Right atrium auricular region (tissue), 2 donors: ENCODE measurements at regions not wholly inside any gene's neighbourhood (a gene's known extent, or its start where the extent isn't known, plus 50 kb on each side); places are given as distances from the start of the nearest gene placed in this dataset.

Source experiments
- DNase-seq: peaks from one replicate; pipeline ENCODE4 v3.0.0-alpha.2; 2019; ENCODE audit warnings: low spot score
- H3K27ac ChIP-seq, 2 donors: fragments of 200-600 bp; sonication (generic); 1 replicate in 1 of 2; 2 replicates in 1 of 2; pipeline ENCODE4 v1.5.1; 2016 to 2019
- H3K27me3 ChIP-seq, 2 donors: fragments of 200-600 bp; sonication (generic); one replicate each; pipeline versions ENCODE4 v1.5.1 to v1.6.0; 2017 to 2019
- H3K36me3 ChIP-seq: fragments of 200-600 bp; sonication (generic); one replicate; pipeline ENCODE4 v1.5.1; 2016
- H3K4me1 ChIP-seq, 2 donors: fragments of 200-600 bp; sonication (generic); one replicate each; pipeline versions ENCODE4 v1.5.1 to v1.6.0; 2017 to 2019
- H3K4me3 ChIP-seq, 2 donors: fragments of 200-600 bp; sonication (generic); 1 replicate in 1 of 2; 2 replicates in 1 of 2; pipeline ENCODE4 v1.5.1; 2017 to 2019; ENCODE audit warnings: mild to moderate bottlenecking in 1 of 2, moderate library complexity in 1 of 2
- H3K9me3 ChIP-seq, 2 donors: fragments of 200-600 bp; sonication (generic); one replicate each; pipeline ENCODE4 v1.5.1; 2019
- TF ChIP-seq, protein P1 (sequence below), 2 donors: fragments of 200-600 bp; sonication (generic); IDR thresholded peaks; one replicate each; pipeline ENCODE4 v1.5.1; 2019; ENCODE audit warnings: antibody characterized with exemption in 2 of 2

- Histone ChIP-seq H3K9me3 (peaks cover 0 to 5% of the 10 kb centered on the region in 2 donors), H3K27me3 (no peaks in the 10 kb centered on the region), H3K4me3 (no peak overlapping the region), H3K4me1 (no peaks in the 10 kb centered on the region), H3K36me3 (no peaks in the 10 kb centered on the region), H3K27ac (no peak overlapping the region)
- no peak for DNase-seq
- TF ChIP-seq, protein P1, sequence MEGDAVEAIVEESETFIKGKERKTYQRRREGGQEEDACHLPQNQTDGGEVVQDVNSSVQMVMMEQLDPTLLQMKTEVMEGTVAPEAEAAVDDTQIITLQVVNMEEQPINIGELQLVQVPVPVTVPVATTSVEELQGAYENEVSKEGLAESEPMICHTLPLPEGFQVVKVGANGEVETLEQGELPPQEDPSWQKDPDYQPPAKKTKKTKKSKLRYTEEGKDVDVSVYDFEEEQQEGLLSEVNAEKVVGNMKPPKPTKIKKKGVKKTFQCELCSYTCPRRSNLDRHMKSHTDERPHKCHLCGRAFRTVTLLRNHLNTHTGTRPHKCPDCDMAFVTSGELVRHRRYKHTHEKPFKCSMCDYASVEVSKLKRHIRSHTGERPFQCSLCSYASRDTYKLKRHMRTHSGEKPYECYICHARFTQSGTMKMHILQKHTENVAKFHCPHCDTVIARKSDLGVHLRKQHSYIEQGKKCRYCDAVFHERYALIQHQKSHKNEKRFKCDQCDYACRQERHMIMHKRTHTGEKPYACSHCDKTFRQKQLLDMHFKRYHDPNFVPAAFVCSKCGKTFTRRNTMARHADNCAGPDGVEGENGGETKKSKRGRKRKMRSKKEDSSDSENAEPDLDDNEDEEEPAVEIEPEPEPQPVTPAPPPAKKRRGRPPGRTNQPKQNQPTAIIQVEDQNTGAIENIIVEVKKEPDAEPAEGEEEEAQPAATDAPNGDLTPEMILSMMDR (IDR thresholded peaks at IDR 0.05), result no peak
Measured at GRCh38 chr6:147637620-147638195, 129.2 kb downstream of the SAMD5 start.

DNA sequence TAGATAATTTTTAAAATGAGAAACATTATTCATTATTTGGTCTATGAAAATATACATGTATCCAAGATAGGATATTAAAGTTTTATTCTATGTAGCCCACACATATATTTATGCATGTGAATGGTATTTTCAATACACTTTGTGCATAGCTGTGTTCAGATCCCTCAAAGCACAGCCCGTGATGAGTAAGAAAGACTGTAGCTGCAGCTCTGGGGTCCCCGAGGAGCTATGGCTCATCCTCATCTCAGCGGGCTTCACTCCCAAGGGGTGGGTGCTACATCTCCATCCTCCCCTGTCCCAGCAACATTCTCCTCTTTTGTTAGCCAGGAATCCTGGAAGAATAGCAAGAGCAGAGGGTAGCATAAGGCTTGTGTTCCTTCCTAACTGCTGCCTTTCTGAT lies 130.8 kb downstream of the SAMD5 start:
- TF ChIP-seq, protein P1 (IDR thresholded peaks at IDR 0.05), result no peak
- H3K4me1 ChIP-seq, result no peaks in the 10 kb centered on the region
- DNase-seq, result no peak
- no peak overlapping the region for H3K4me3 ChIP-seq
- peaks cover 0 to 2% of the 10 kb centered on the region in 2 donors for H3K9me3 ChIP-seq
- no peaks in the 10 kb centered on the region for H3K36me3 ChIP-seq
- H3K27me3 ChIP-seq, result no peaks in the 10 kb centered on the region
- no peak overlapping the region for H3K27ac ChIP-seq

GRCh38 chr6:147640606-147641005 lies 132.1 kb downstream of the SAMD5 start:
- DNase-seq, result no peak
- Histone ChIP-seq H3K27me3 (no peaks in the 10 kb centered on the region), H3K4me1 (no peaks in the 10 kb centered on the region), H3K9me3 (no peaks in the 10 kb centered on the region), H3K27ac (no peak overlapping the region), H3K4me3 (no peak overlapping the region), H3K36me3 (no peaks in the 10 kb centered on the region)
- TF ChIP-seq, protein P1 (IDR thresholded peaks at IDR 0.05), result no peak

- H3K4me3 ChIP-seq, result no peak overlapping the region
- no peaks in the 10 kb centered on the region for H3K36me3 ChIP-seq
- H3K9me3 ChIP-seq, result no peaks in the 10 kb centered on the region
- TF ChIP-seq, protein P1 (IDR thresholded peaks at IDR 0.05), result no peak
- no peak for DNase-seq
- no peaks in the 10 kb centered on the region for H3K27me3 ChIP-seq
- H3K27ac ChIP-seq, result no peak overlapping the region
- no peaks in the 10 kb centered on the region for H3K4me1 ChIP-seq
Measured at GRCh38 chr6:147641511-147641910, 133.0 kb downstream of the SAMD5 start.

GRCh38 chr6:147642458-147642857 lies 134.0 kb downstream of the SAMD5 start:
- TF ChIP-seq, protein P1 (IDR thresholded peaks at IDR 0.05), result no peak
- Histone ChIP-seq H3K36me3 (no peaks in the 10 kb centered on the region), H3K27ac (no peak overlapping the region), H3K4me3 (no peak overlapping the region), H3K4me1 (no peaks in the 10 kb centered on the region), H3K27me3 (no peaks in the 10 kb centered on the region), H3K9me3 (no peaks in the 10 kb centered on the region)
- DNase-seq, result no peak
